OCI-LY7 (cell line): ENCODE measurements at regions not wholly inside any gene's neighbourhood (a gene's known extent, or its start where the extent isn't known, plus 50 kb on each side); places are given as distances from the start of the nearest gene placed in this dataset.

ENCODE experiments used
- EZH2phosphoT487 ChIP-seq: fragments of 200-600 bp; sonication (generic); IDR thresholded peaks from 2 replicates; pipeline ENCODE4 v1.6.1; 2018; ENCODE audit warnings: low read depth, borderline replicate concordance, mild to moderate bottlenecking, mixed run types, antibody characterized with exemption, low read length, moderate library complexity, mixed read lengths
- TF ChIP-seq, protein P1 (sequence below): fragments of 200-600 bp; sonication (generic); conservative IDR thresholded peaks from 2 replicates; pipeline ENCODE4 v1.5.1; 2014; ENCODE audit warnings: mild to moderate bottlenecking, antibody characterized with exemption, low read length, moderate library complexity, mixed read lengths

- TF ChIP-seq, protein P1, sequence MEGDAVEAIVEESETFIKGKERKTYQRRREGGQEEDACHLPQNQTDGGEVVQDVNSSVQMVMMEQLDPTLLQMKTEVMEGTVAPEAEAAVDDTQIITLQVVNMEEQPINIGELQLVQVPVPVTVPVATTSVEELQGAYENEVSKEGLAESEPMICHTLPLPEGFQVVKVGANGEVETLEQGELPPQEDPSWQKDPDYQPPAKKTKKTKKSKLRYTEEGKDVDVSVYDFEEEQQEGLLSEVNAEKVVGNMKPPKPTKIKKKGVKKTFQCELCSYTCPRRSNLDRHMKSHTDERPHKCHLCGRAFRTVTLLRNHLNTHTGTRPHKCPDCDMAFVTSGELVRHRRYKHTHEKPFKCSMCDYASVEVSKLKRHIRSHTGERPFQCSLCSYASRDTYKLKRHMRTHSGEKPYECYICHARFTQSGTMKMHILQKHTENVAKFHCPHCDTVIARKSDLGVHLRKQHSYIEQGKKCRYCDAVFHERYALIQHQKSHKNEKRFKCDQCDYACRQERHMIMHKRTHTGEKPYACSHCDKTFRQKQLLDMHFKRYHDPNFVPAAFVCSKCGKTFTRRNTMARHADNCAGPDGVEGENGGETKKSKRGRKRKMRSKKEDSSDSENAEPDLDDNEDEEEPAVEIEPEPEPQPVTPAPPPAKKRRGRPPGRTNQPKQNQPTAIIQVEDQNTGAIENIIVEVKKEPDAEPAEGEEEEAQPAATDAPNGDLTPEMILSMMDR: no peak
- TF ChIP-seq EZH2phosphoT487: no peak
Measured at GRCh38 chrX:122168241-122168640, 1015.8 kb upstream of the GRIA3 start.
